Small intestine (tissue), 7 donors: ENCODE measurements at regions not wholly inside any gene's neighbourhood (a gene's known extent, or its start where the extent isn't known, plus 50 kb on each side); places are given as distances from the start of the nearest gene placed in this dataset.

Experiments
- DNase-seq, 2 donors: peaks; one replicate each; pipeline versions ENCODE4 v3.0.0 to v3.0.0-alpha.2; 2013
- FAIRE-seq: peaks from 2 replicates; lab custom pipeline; 2012; peaks lifted over from hg19 to GRCh38; lab: Jason Lieb, UNC
- H3K27ac ChIP-seq, 3 donors: one replicate each; pipeline ENCODE4 v1.5.1; 2013; ENCODE audit warnings: low read length in 2 of 3, mild to moderate bottlenecking in 2 of 3, control low read depth in 1 of 3, inconsistent platforms in 1 of 3, low read depth in 1 of 3, moderate library complexity in 1 of 3
- H3K27me3 ChIP-seq, 3 donors: one replicate each; pipeline ENCODE4 v1.6.1; 2013; ENCODE audit warnings: low read length in 3 of 3, inconsistent platforms in 1 of 3; ENCODE audit not compliant: control insufficient read depth in 3 of 3, insufficient read depth in 3 of 3
- H3K36me3 ChIP-seq, 3 donors: one replicate each; pipeline ENCODE4 v1.6.1; 2013; ENCODE audit warnings: low read length in 3 of 3, inconsistent platforms in 1 of 3, low read depth in 1 of 3, mild to moderate bottlenecking in 1 of 3, moderate library complexity in 1 of 3; ENCODE audit not compliant: control insufficient read depth in 3 of 3, insufficient read depth in 2 of 3
- H3K4me1 ChIP-seq, 3 donors: one replicate each; pipeline ENCODE4 v1.6.1; 2013; ENCODE audit warnings: low read length in 2 of 3, inconsistent platforms in 1 of 3, low read depth in 1 of 3, mild to moderate bottlenecking in 1 of 3, moderate library complexity in 1 of 3; ENCODE audit not compliant: control insufficient read depth in 3 of 3, insufficient read depth in 2 of 3
- H3K4me3 ChIP-seq, 3 donors: one replicate each; pipeline ENCODE4 v1.5.1; 2013; ENCODE audit warnings: low read length in 3 of 3, control low read depth in 1 of 3, inconsistent platforms in 1 of 3, low read depth in 1 of 3, mild to moderate bottlenecking in 1 of 3, moderate library complexity in 1 of 3
- H3K9me3 ChIP-seq, 2 donors: one replicate each; pipeline ENCODE4 v1.6.1; 2013; ENCODE audit warnings: low read depth in 1 of 2, low read length in 1 of 2; ENCODE audit not compliant: control insufficient read depth in 2 of 2, insufficient read depth in 1 of 2
- WGBS, 3 donors: extraction: QIAGEN DNeasy Blood & Tissue Kit; methylation state at CpG; one replicate each; pipeline ENCODE4 v1.1.7; 2013; 5-methylcytosine and 5-hydroxymethylcytosine counted together
- donor health status: healthy with polysubstance abuse.
- donor health status: control.
- donor health status: control.
- donor health status: Bipolar disorder and iron deficiency.
- donor health status: healthy.

DNA sequence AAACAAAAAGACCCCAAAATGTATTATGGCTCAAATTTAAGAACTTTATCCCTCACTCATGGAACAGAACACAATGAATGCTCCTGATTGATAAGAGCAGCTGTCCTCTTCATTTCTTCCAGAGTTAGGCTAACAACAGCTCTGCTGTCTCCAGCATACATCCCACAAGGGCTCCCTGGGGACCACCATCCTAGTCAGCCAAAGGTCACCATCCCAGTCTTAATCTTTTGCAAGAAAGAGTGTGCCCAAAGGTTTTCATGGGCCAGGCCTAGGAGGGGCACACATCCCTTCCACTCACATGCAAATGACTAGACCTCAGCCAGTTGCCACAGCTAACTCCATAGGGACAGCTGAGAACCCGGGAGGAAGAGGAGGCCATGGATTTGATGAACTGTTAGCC, 555.3 kb downstream of the BUD13 start:
- FAIRE-seq (no peak), DNase-seq (no peak)
- Histone ChIP-seq H3K4me1 (no peaks in the 10 kb centered on the region), H3K4me3 (no peak overlapping the region), H3K36me3 (no peaks in the 10 kb centered on the region), H3K27me3 (peaks cover 0 to 4% (median 0%) of the 10 kb centered on the region in 3 donors), H3K27ac (no peak overlapping the region), H3K9me3 (peaks cover 0 to 3% of the 10 kb centered on the region in 2 donors)
- WGBS, 3 donors: 88 to 100% (median 93%) methylated on average over 1 of the region's 1 CpG

DNA sequence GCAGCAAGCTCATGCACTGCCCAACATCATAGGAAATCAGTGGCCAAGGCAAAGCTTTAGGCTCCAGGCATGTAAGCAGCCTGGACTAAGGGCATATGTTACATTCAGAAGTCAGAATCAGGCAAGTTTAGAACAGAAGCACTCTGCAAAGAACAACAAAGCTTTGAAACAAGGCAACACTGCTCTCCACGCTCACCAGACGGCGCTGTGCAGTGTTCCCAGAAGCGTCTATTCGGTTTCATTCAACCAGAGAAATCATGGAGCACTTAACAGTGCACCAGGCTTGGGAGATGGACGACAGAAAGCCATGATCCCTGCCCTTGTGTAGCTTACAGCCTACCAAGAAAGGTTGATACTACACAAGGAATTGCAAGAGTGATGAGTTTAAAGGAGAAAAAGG, 555.8 kb downstream of the BUD13 start:
- peaks cover 0 to 3% of the 10 kb centered on the region in 2 donors for H3K9me3 ChIP-seq
- FAIRE-seq (no peak), DNase-seq (peak in 1 of 2 donors; percentile 49)
- no peak overlapping the region for H3K4me3 ChIP-seq
- H3K36me3 ChIP-seq: no peaks in the 10 kb centered on the region
- H3K4me1 ChIP-seq: no peaks in the 10 kb centered on the region
- H3K27ac ChIP-seq: no peak overlapping the region
- H3K27me3 ChIP-seq: peaks cover 0 to 4% (median 0%) of the 10 kb centered on the region in 3 donors
- WGBS, 3 donors: 3 to 36% (median 6%) methylated on average over 6 of the region's 6 CpGs

DNA sequence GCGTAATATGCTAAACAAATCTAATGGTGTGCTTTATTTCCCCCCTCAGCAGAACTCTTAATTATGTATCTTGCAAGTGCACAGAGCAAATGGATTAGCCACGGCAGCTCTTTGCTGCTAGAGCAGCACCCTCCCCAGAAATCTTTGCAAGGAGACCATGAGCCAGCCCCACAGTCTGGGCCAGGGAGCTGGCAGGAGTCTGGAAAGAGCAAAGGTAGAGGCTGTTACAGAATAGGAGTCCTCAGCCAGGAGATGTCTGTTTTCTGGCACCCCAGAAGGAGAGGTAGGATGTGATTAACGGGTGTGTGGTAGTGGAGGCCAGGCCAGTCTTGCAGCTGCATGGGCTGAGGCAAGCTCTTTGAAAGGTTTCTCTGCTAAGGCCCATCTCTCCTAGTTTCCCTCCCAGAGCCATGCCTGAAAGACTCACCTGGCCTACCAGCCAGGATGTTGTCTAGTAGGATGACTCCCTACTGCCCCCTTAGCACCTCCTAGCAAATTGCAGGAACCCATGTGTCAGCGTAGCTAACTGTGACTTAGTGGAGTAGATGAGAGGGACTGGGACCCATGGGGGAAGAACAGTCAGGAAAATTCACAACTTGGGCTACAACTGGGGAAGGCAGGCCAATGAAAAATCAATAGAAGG, 557.2 kb downstream of the BUD13 start:
- Histone ChIP-seq H3K9me3 (peaks cover 0 to 3% of the 10 kb centered on the region in 2 donors), H3K27me3 (peaks cover 0 to 9% (median 0%) of the 10 kb centered on the region in 3 donors), H3K36me3 (no peaks in the 10 kb centered on the region), H3K27ac (no peak overlapping the region), H3K4me1 (no peaks in the 10 kb centered on the region), H3K4me3 (no peak overlapping the region)
- DNase-seq (peak in 1 of 2 donors; percentile 5), FAIRE-seq (no peak)
- WGBS, 3 donors: 79 to 86% (median 84%) methylated on average over 4 of the region's 4 CpGs

DNA sequence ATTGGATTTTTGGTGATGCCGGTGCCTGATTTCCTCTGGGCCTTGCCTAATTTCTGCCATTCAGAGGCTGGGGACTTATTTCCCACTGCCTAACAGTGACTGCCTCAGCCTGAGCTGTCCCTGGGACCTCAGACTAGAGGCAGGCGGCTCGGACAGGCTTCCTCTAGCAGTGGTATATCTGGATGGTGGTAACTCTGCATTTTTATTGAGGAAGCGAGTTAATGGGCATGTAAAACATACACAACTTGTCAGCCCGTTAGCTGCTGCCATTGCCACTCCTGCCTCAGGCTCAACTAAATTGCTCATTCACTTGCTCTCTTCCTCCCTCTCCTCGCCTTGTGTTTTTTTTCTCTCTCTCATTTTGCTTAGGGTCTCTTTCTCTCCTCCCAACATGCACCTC, 561.6 kb downstream of the BUD13 start:
- Histone ChIP-seq H3K27ac (no peak overlapping the region), H3K4me1 (peaks cover 0 to 3% (median 0%) of the 10 kb centered on the region in 3 donors), H3K9me3 (no peaks in the 10 kb centered on the region), H3K36me3 (no peaks in the 10 kb centered on the region), H3K4me3 (no peak overlapping the region), H3K27me3 (peaks cover 0 to 7% (median 0%) of the 10 kb centered on the region in 3 donors)
- DNase-seq (no peak), FAIRE-seq (no peak)
- WGBS, 3 donors: 67 to 83% (median 68%) methylated on average over 6 of the region's 6 CpGs

DNA sequence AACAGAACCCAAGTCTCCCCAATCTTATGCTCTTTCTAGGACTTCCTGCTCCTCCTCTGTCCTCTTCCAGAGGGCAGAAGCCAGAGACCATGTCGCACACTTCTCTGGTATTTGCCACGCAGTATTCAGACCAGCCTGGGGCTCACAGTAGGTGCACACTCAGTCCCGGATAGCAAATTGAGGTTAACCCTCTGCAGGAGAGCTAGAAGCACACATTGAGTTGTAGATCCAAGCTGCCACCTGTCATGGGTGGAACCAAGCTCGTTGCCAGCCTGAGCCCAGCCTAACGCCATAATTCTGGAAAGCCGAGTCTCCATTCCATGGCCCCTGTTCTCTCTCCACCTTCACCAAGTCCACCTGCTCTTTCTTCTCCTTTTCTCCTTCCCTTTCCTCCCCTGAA, 562.1 kb downstream of the BUD13 start:
- Histone ChIP-seq H3K36me3 (no peaks in the 10 kb centered on the region), H3K4me3 (no peak overlapping the region), H3K4me1 (peaks cover 0 to 3% (median 0%) of the 10 kb centered on the region in 3 donors), H3K27ac (no peak overlapping the region), H3K27me3 (peaks cover 0 to 7% (median 0%) of the 10 kb centered on the region in 3 donors), H3K9me3 (no peaks in the 10 kb centered on the region)
- 80 to 83% (median 82%) methylated on average over 6 of the region's 6 CpGs for WGBS, 3 donors
- FAIRE-seq (no peak), DNase-seq (no peak)

DNA sequence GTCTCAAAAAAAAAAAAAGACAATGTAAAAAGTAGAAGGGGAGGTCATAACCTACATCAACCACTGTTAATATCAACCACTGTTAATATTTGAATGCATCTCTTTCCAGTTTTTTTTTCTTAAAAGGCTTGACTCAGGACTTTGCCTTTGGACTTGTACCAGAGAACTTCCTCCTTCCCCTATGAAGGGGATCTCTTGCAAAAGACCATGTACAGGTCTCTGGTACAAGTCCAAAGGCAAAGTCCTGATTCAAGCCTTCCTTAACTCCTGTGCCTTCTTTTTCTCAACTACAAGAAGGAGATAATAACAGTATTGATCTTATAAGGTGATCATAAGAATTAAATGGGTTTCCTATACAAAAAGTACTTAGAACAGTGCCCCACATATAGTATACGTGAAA, 563.5 kb downstream of the BUD13 start:
- no peak for FAIRE-seq
- H3K9me3 ChIP-seq: no peaks in the 10 kb centered on the region

DNA sequence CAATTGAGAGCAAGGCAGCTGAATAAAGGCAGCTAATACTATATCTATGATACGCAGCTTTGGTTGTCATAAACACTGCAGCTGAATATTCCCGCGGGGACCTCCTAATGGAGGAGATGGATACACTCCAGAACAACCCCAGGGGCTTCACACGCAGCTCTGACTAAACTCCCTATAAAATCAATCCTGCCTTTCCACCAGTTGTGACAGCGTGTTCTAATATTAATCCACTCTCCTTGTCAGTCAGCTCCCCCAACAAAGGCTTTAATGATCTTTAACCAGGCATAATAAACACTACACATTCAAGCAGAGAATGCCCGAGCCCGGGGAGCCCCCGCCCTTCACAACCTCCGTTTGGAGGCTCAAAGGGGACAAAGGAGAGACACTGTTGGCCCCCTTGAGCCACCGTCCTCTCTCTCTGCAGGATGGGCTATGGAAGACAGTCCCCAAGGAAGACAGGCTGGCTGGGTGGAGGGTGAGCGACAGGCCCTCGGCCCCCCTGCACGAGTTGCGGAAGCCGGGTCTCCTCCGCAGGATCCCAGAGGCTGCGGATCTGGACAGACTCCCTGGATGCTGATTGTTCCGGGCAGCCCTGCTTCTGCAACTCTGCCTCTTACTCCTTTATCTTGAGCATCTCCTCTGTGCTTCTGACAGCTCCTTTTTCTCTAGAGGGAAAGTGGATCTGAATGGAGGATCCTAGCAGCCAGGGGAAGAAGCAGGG, 565.2 kb downstream of the BUD13 start:
- no peak overlapping the region for H3K27ac ChIP-seq
- H3K27me3 ChIP-seq: peaks cover 0 to 7% (median 0%) of the 10 kb centered on the region in 3 donors
- DNase-seq (no peak), FAIRE-seq (no peak)
- H3K36me3 ChIP-seq: no peaks in the 10 kb centered on the region
- 57 to 58% (median 58%) methylated on average over 17 to 18 of the region's 18 CpGs for WGBS, 3 donors
- H3K4me1 ChIP-seq: peaks cover 0 to 3% (median 0%) of the 10 kb centered on the region in 3 donors
- no peaks in the 10 kb centered on the region for H3K9me3 ChIP-seq
- H3K4me3 ChIP-seq: no peak overlapping the region

More for the DNA sequence above, 563.5 kb downstream of the BUD13 start:
- H3K4me1 ChIP-seq: peaks cover 0 to 3% (median 0%) of the 10 kb centered on the region in 3 donors
- no peaks in the 10 kb centered on the region for H3K36me3 ChIP-seq
- peak; percentile 56 to 57 for DNase-seq
- H3K27ac ChIP-seq: no peak overlapping the region
- H3K4me3 ChIP-seq: no peak overlapping the region
- H3K27me3 ChIP-seq: peaks cover 0 to 7% (median 0%) of the 10 kb centered on the region in 3 donors
- WGBS, 3 donors: 29 to 68% (median 63%) methylated on average over 1 of the region's 1 CpG

DNA sequence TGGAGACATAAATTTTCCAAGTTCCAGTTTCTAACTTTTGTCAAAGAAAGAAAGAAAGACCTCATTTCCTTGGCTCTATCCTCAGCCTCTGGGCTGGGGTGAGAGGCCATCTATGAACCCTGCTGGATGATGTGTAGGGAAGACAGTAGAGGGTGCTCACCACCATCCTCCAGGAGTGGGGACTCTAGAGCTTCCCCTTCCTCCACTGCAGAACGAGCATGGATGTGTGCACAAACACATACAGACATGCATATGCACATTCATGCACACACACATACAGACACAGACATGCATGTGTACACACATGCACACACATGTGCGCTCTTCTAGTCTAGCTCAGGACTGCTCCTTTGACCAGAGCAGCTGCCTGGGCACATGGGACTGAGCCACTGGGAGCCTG, 565.8 kb downstream of the BUD13 start:
- peaks cover 0 to 3% (median 0%) of the 10 kb centered on the region in 3 donors for H3K4me1 ChIP-seq
- H3K4me3 ChIP-seq: no peak overlapping the region
- H3K27me3 ChIP-seq: peaks cover 0 to 7% (median 0%) of the 10 kb centered on the region in 3 donors
- no peak for DNase-seq
- no peaks in the 10 kb centered on the region for H3K9me3 ChIP-seq
- 62 to 81% (median 67%) methylated on average over 2 of the region's 2 CpGs for whole genome bisulfite sequencing, 3 donors
- no peak overlapping the region for H3K27ac ChIP-seq
- no peaks in the 10 kb centered on the region for H3K36me3 ChIP-seq
- FAIRE-seq: no peak
